Activated B cell treated with CpG ODN at 0.5 μM for 24 hours (primary cell): ENCODE measurements at regions not wholly inside any gene's neighbourhood (a gene's known extent, or its start where the extent isn't known, plus 50 kb on each side); places are given as distances from the start of the nearest gene placed in this dataset.
"Not testable (repeated sequence)": the region's sequence is repeated elsewhere in the genome, so short reads cannot be mapped to it uniquely, and the experiment has no call there.

Experiments
- ATAC-seq: fragments of 200-7000 bp; cut with Tn5 transposase; one replicate; pipeline ENCODE4 v1.10.0; 2021; ENCODE audit warnings: low read depth, mild to moderate bottlenecking, moderate library complexity
- CTCF ChIA-PET: fragments of 350-600 bp; sonication (Branson Sonifier 250); formaldehyde crosslinking; loops from one replicate; lab custom pipeline; 2021; ENCODE audit warnings: antibody characterized with exemption; lab: Charles Lee
- POLR2A ChIA-PET: fragments of 350-600 bp; sonication (Branson Sonifier 250); formaldehyde crosslinking; loops from one replicate; lab custom pipeline; 2021; ENCODE audit warnings: antibody characterized with exemption; lab: Charles Lee
- DNase-seq: peaks from one replicate; pipeline ENCODE4 v3.0.0; 2022
- H3K27ac Mint-ChIP-seq: one replicate; pipeline ENCODE4 v1.8.0; 2020; ENCODE audit warnings: mixed read lengths
- H3K27me3 Mint-ChIP-seq: one replicate; pipeline ENCODE4 v1.8.0; 2021; ENCODE audit warnings: mixed read lengths
- H3K36me3 Mint-ChIP-seq: one replicate; pipeline ENCODE4 v1.8.0; 2021; ENCODE audit warnings: low read depth, mixed read lengths
- H3K4me1 Mint-ChIP-seq: one replicate; pipeline ENCODE4 v1.8.0; 2021; ENCODE audit warnings: mixed read lengths
- H3K4me3 Mint-ChIP-seq: one replicate; pipeline ENCODE4 v1.8.0; 2020; ENCODE audit warnings: mild to moderate bottlenecking, mixed read lengths
- H3K9me3 Mint-ChIP-seq: one replicate; pipeline ENCODE4 v1.8.0; 2020; ENCODE audit warnings: mixed read lengths
- intact Hi-C: fragments of 100-400 bp; cut with micrococcal nuclease; formaldehyde crosslinking; loops from one replicate; pipeline ENCODE4 v1.15.1; 2024
- TF ChIP-seq, protein P1 (sequence below): fragments of 200-600 bp; IDR thresholded peaks from one replicate; pipeline ENCODE4 v1.8.0; 2022; ENCODE audit warnings: antibody characterized with exemption, mild to moderate bottlenecking

- Mint-ChIP-seq H3K27me3 (no peaks in the 10 kb centered on the region), H3K4me3 (no peak overlapping the region), H3K36me3 (no peaks in the 10 kb centered on the region), H3K4me1 (no peaks in the 10 kb centered on the region), H3K9me3 (peaks cover 3% of the 10 kb centered on the region), H3K27ac (no peak overlapping the region)
- intact Hi-C loops: no loop called here
- TF ChIP-seq, protein P1, sequence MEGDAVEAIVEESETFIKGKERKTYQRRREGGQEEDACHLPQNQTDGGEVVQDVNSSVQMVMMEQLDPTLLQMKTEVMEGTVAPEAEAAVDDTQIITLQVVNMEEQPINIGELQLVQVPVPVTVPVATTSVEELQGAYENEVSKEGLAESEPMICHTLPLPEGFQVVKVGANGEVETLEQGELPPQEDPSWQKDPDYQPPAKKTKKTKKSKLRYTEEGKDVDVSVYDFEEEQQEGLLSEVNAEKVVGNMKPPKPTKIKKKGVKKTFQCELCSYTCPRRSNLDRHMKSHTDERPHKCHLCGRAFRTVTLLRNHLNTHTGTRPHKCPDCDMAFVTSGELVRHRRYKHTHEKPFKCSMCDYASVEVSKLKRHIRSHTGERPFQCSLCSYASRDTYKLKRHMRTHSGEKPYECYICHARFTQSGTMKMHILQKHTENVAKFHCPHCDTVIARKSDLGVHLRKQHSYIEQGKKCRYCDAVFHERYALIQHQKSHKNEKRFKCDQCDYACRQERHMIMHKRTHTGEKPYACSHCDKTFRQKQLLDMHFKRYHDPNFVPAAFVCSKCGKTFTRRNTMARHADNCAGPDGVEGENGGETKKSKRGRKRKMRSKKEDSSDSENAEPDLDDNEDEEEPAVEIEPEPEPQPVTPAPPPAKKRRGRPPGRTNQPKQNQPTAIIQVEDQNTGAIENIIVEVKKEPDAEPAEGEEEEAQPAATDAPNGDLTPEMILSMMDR: no peak
- ChIA-PET POLR2A (no interaction called here), CTCF (no interaction called here)
- ATAC-seq (no peak), DNase-seq (no peak)
Measured at GRCh38 chr5:84764227-84764626, 379.5 kb upstream of the EDIL3 start.

- Mint-ChIP-seq H3K36me3 (no peaks in the 10 kb centered on the region), H3K27ac (no peak overlapping the region), H3K4me3 (no peak overlapping the region), H3K4me1 (no peaks in the 10 kb centered on the region), H3K27me3 (no peaks in the 10 kb centered on the region), H3K9me3 (peaks cover 5% of the 10 kb centered on the region)
- TF ChIP-seq, protein P1: no peak
- CTCF ChIA-PET: no interaction called here
- POLR2A ChIA-PET: no interaction called here
- intact Hi-C loops: no loop called here
- DNase-seq (no peak), ATAC-seq (no peak)
Measured at GRCh38 chr5:84758008-84758407, 373.3 kb upstream of the EDIL3 start.

GRCh38 chr5:84752780-84753179, 368.1 kb upstream of the EDIL3 start:
- H3K27ac Mint-ChIP-seq: no peak overlapping the region
- no peak for ATAC-seq
- POLR2A ChIA-PET: no interaction called here

GRCh38 chr5:84748313-84748712, 363.6 kb upstream of the EDIL3 start:
- ChIA-PET CTCF (no interaction called here), POLR2A (no interaction called here)
- TF ChIP-seq, protein P1: no peak

More at GRCh38 chr5:84752780-84753179, 368.1 kb upstream of the EDIL3 start:
- H3K27me3 Mint-ChIP-seq: no peaks in the 10 kb centered on the region
- TF ChIP-seq, protein P1: no peak
- no peak for DNase-seq
- no peaks in the 10 kb centered on the region for H3K4me1 Mint-ChIP-seq
- intact Hi-C loops: no loop called here
- H3K36me3 Mint-ChIP-seq: no peaks in the 10 kb centered on the region
- peaks cover 2% of the 10 kb centered on the region for H3K9me3 Mint-ChIP-seq
- H3K4me3 Mint-ChIP-seq: no peak overlapping the region
- CTCF ChIA-PET: no interaction called here

DNA sequence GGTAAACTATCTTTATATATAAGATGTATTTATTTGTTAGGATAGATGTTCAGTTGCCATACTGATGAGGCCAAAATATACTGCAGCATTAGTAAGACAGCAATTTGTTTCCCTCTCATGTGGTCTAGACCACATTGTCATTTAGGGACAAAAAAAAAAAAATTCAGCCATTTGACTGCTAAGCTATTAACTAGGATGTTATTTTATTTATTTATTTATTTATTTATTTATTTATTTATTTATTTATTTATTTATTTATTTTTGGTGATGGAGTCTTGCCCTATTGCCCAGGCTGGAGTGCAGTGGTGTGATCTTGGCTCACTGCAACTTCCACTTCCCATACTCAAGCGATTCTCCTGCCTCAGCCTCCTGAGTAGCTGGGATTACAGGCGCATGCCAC, 361.6 kb upstream of the EDIL3 start:
- H3K4me3 Mint-ChIP-seq, H3K4me1 Mint-ChIP-seq, POLR2A ChIA-PET, CTCF ChIA-PET, H3K9me3 Mint-ChIP-seq, H3K27me3 Mint-ChIP-seq, DNase-seq, H3K27ac Mint-ChIP-seq, intact Hi-C loops, H3K36me3 Mint-ChIP-seq, ATAC-seq: not testable (repeated sequence)

More at GRCh38 chr5:84748313-84748712, 363.6 kb upstream of the EDIL3 start:
- Mint-ChIP-seq H3K4me3 (no peak overlapping the region), H3K36me3 (no peaks in the 10 kb centered on the region), H3K27ac (no peak overlapping the region), H3K9me3 (no peaks in the 10 kb centered on the region), H3K27me3 (no peaks in the 10 kb centered on the region), H3K4me1 (no peaks in the 10 kb centered on the region)
- intact Hi-C loops: no loop called here
- ATAC-seq (no peak), DNase-seq (no peak)

DNA sequence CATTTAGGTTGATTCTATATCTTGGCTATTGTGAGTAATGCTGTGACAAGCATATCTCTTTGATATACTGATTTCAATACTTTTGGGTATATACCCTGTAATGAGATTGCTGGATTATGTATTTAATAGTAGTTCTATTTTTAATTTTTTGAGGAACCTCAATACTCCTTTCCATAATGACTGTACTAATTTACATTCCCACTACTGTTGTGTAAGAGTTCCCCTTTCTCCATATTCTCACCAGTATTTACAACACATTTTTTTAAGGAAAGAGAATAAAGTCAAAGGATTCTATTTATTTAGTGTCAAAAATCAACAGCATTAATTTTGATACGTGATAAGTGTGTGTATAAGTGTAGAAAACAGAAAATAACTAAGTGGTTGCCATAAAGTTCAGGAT, 356.4 kb upstream of the EDIL3 start:
- intact Hi-C loops: no loop called here
- POLR2A ChIA-PET: no interaction called here
- Mint-ChIP-seq H3K4me1 (no peaks in the 10 kb centered on the region), H3K9me3 (peaks cover 4% of the 10 kb centered on the region), H3K36me3 (no peaks in the 10 kb centered on the region), H3K27ac (no peak overlapping the region), H3K27me3 (no peaks in the 10 kb centered on the region), H3K4me3 (no peak overlapping the region)
- DNase-seq (no peak), ATAC-seq (no peak)
- TF ChIP-seq, protein P1: no peak
- CTCF ChIA-PET: no interaction called here
